Head of caudate nucleus (tissue), 42 donors: ENCODE measurements at regions not wholly inside any gene's neighbourhood (a gene's known extent, or its start where the extent isn't known, plus 50 kb on each side); places are given as distances from the start of the nearest gene placed in this dataset.
"Not testable (repeated sequence)": the region's sequence is repeated elsewhere in the genome, so short reads cannot be mapped to it uniquely, and the experiment has no call there.

Experiments
- DNase-seq, 42 donors: peaks; one replicate each; pipeline versions ENCODE4 v3.0.0 to v3.0.0-alpha.2; 2020 to 2021; ENCODE audit warnings: mixed read lengths in 7 of 42
- intact Hi-C: fragments of 100-400 bp; cut with DNase I; formaldehyde crosslinking; loops from one replicate; pipeline ENCODE4 v1.15.0; 2022

DNA sequence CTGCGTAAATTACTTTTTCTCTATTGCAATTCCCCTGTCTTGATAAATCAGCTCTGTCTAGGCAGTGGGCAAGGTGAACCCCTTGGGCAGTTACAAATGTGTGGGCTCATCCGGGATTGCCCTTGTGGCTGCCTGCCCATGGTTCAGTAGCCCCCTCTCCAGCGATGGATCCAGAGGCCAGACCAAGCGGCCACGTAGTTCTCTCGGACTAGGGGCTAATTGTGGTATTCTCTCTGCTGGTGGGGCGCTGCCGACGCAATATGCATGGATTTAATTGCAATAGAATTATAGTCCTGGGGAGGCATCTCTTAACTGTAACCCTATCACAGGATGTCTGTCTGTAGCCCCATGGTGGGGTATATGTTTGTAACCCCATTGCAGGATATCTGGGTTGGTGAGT, 64.3 kb upstream of the UNC93A start:
- intact Hi-C loops = no loop called here
- DNase-seq = no peak

DNA sequence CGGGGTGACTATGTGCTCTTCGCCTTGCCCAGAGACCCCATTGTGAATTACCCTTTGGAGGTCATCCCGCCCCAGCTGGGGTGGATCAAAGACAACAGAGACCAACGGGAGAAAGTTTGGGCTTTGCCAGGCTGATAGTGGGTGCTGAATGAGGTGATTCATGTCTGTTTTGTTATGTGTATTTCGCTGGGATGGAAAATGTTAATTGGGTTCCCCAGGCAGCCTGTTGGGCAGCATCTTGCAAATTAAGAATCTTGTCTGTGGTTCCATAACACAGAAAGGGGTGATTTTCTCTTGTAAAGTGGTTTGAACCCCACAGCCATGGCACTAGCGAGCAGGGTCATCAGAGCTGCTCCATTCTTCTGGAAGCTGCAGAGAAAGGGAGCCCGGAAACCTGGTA, 63.1 kb upstream of the UNC93A start:
- intact Hi-C loops = no loop called here
- DNase-seq = no peak

DNA sequence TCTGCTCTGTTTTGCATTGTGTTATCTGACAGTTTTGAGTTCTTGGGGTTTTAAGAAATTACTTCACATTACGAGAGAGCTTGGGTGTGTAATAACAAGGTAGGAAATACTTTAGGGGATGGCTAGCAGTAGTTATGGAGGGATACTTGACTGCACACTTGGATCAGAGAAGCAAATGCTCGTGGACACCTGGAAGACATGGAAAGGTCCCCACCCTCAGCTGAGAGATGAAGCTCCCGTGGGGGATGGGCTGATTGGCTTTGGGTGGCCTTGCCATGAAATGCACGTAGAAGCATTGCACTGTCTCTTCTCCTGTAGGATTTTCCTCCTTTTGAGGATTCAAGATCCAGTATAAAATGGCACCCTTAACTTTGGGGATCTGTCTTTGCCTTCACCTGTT, 61.5 kb upstream of the UNC93A start:
- peak in 1 of 42 donors; percentile 20 for DNase-seq
- intact Hi-C loops = no loop called here

DNA sequence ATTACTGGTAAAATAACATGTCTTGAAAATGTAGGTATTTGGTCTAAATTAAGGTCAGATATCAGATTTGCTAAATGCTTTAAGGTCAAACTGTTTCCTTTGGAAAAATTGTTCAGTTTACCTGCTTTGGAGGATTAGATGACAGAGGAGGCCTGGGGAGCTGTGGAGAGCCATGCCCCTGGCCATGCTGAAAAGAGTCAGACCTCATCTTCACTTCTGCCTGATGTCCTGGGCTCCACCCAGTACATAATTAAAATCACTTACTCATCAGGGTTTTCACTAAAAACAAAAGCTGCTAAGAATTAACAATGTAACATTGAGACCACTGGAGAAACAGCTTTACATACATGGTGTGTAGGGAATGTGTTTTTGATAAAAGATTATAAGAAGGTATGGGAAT, 60.8 kb upstream of the UNC93A start:
- intact Hi-C loops = no loop called here
- peak in 2 of 42 donors; percentile 18 to 22 for DNase-seq

DNA sequence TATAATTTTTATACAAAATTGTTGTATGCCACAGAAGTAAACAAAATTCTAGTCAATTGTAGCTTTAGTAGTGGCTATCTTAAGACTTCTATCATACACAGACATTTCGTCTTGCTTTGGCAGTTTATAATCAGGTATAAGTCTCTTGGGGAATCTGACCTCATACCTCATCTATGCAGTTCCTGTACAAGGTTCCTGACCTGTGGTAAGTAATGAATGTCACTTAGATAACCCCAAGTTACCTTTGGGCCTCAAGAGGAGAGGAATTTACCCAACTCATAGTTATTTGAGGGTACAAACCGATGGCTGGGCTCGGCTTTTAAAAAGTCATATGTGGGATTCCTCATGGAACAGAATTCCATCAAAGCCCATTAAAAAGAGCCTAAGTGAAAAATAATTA, 58.8 kb upstream of the UNC93A start:
- intact Hi-C loops = no loop called here
- no peak for DNase-seq

DNA sequence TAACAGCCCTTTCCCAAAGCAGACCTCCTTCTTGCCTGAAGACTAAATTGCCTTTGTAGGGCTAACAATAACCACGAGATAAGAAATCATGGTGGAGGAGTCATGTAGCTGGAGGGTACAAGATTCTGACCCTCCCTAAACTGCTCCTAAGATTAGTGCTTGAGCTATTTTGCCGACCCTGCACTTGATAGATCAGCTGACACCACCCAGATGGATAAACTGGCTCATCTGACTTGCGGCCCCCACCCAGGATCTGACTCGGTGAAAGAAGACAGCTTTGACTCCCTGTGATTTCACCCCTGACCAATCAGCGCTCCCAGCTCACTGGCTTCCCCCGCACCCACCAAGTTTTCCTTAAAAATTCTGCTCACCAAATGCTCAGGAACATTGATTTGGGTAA, 57.6 kb upstream of the UNC93A start:
- peak in 1 of 42 donors; percentile 32 for DNase-seq
- intact Hi-C loops = no loop called here

DNA sequence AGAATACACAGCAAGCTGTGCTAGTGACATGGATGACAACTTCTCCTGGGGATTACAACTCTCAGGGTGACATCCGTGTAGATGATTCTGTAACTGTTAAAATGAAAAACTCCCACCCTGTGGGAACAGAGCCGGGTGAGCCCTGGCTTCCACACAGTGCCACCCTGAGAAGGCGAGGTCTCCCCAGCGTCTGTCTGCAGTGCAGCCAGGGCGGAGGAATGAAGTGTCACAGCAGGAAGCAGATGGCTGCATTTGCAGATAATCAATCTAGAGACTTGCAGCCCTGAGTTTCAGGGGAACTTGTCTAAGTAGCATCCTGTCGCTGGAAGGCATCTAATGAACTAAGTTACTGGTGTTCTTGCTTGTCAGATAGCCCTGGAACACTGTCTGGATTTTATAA, 56.5 kb upstream of the UNC93A start:
- intact Hi-C loops, DNase-seq: not testable (repeated sequence)

DNA sequence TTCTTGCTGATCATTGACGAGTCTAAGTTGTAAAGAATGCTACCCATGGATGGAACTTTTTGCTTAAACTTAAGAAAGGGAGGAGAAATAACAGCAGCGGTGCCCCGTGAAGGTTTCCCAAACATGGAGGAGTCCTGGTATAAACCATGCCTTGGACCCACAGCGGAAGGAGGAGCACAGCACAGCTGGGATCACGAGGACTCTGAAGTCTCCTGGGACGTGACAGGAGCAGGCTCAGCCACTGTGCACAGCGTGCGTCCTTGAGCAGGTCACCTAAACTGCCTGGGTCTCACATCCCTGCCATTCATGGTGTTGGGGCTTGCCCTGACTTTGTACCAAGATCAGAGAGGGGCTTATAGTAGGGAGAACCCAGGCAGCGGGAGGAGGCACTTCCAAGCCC, 56.1 kb upstream of the UNC93A start:
- intact Hi-C loops = no loop called here
- peak in 1 of 42 donors; percentile 20 for DNase-seq

DNA sequence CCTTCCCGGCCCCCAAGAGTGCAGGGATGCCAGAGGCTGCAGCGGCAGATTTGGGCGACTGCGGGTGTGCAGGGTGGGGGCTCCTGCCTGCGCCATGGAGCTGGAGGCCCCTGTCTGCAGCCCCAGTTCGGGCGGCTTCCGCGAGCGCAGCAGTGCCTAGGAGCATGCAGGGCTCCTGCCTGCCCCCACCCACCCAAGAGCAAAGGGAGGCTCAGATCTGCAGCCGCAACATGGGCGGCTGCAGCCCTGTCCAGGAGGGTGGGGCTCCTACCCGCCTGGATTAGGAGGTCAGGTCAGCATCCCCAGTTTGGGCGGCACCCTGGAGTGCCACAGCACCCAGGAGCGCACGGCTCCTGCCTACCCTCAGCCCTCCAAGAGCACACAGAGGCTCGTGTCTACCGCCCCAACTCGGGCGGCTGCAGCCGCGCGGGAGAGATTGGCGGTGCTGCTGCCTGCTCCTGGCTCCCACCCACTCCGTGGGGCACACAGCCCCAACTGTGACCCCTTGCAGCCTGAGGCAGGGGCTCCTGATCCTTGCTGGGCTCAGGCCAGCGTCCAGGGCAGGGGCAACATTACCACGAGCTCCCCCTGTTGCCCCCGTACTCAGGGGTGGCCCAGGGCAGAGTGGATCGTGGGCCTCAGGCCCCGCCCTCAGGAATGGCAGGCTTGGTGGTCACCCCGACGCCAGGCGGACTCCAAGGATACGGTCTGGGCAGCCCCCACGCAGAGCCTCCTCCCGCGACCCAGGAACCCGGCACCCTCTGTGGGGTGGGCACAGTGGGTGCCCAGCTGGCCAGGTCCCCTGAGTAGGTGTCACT, 55.5 kb upstream of the UNC93A start:
- DNase-seq = peak in 1 of 42 donors; percentile 28
- intact Hi-C loops = no loop called here

DNA sequence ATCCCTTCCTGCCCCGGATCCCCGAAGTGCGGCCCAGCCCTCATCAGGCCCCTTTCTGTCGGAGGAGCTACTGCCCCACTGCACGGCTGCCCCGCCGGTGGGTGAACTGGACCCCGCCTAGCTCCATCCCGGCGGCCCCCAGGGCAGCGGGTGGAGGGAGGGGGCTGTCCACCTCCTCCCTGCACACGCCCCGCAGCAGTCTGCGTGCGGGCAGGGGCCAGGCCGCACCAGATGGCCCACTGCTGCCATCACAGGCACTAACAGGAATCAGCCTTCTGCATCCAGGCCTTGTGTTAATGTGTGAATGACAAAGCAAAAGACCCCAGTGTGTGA, 54.9 kb upstream of the UNC93A start:
- intact Hi-C loops = no loop called here
- no peak for DNase-seq

DNA sequence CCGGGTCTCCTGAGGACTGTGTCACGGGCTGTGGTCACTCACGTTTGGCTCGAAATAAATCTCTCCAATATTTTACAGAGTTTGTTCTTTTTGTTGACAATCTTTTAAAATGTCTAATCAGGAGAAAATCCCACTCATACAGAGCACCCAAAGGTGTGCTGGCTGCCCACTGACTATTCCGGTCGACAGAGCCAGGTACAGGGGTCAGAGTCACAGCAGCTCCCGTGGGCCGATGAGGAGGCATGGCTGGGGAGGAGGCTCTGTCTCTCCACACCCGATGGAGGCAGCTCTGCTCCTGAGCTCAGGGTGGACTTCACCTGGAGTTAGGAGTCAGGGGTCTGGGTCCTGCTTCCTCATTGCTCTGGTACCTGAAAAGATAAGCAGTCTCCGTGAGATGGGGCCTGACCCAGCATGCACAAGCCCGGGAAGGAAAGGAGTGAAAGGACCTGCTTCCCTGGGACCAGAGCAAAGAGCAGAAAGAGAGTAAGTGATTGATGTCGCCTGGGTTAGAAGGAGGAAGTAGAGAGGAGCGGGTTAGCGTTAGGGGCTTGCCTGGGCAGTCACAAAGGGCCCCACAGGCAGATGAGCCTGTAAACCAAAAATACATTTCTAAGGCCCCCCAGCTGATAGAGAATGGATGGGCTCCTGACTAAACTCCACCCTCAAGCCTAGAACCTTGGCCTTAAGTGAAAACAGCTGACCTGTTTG, 53.5 kb upstream of the UNC93A start:
- no peak for DNase-seq
- intact Hi-C loops = no loop called here

DNA sequence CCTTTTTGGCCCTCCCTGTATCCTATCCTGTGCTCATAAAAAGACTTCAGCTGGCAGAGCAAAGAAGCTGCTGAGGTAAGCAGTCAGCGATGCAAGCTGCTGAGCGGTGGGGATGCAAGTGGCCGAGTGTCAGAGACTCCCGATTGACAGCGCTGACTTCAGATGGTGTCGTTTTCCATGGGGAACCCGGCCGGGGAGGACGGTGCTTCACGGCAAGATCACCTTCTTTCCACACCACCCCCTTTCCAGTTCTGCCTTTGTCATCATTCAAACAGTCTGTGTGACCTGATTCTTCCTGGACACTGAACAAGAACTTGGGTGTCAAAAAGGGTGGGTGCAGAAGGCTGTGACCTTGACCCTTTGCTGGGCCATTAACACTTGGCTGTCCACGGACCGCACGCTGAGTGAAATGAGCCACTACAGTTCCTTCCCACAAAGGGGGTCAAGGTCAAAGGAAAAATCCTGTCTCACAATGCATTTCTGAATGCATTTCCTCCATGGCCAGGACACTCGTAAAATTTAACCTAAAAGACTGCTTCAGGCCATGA, 52.9 kb upstream of the UNC93A start:
- intact Hi-C loops = no loop called here
- no peak for DNase-seq

DNA sequence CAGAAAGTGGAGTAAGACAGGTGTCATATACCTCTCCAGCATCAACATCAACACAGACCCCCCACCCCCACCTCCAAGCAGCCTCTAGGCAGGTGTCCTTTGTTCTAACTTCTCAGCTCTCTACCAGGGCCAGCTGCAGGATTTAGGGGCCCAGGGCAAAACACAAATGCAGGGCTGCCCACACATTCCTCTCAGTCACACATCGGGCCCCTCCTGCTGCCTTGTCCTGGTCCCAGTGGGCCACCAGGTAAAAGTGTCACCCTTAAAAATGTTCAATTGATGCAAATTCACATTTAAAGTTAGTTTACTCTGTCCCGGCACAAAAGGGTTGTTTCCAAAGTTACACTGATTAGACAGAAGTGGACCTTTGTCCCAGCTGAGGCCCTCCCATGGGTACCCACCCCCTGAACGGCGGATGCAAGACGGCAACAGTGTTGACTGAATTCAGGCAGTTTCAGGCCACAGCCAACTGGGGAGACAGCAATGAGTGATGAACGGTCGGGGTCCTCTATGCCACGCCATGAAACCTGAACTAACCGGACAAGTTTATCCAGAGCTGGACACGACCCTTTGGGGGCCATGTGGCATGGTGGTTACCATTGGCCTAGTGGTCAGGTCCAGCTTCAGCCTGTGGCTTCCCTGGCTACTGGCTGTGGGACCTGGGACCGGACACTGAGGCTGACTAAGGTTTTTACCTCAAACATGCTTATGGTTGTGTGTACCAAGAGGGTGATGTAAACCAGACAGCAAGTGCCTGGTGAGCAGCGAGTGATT, 52.2 kb upstream of the UNC93A start:
- no peak for DNase-seq
- intact Hi-C loops = no loop called here

DNA sequence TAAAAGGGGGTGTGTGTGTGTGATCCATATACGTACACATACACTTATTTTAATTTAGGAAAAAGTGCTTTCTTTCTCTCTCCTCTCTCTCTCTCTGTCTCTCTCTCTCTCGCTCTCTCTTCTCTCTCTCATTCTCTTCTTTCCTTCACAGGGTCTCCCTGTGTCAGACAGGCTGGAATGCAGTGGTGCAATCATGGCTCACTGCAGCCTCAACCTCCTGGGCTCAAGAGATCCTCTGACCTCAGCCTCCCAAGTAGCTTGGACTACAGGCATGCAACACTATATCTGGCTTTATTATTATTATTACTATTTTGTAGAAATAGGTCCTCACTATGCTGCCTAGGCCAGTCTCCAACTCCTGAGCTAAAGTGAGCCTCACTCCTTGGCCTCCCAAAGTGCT, 51.6 kb upstream of the UNC93A start:
- DNase-seq, intact Hi-C loops: not testable (repeated sequence)

DNA sequence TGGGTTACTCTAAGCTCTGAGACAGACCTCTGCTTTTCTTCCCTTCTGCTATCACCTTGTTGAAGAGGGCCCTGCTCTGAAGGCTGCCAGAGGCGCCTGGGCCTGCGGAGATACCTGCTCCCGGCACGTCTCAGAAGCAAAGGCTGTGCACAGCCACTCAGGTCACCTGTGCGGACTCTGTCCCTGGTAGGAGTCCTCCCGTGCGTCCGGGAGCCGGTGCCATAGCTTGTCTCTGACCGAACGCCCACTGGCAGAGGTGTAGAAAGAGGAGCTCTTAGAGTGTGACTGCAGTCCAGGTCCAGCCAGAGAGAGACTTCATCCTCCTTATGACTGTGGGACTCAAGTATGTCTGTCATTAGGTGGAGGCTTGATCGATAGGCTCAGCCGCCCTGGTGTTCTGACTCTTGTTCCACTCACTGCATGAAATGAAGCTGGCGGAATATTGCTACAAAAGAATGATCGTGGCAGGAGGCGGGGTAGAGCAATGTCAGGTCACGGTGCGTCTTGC, 51.0 kb upstream of the UNC93A start:
- intact Hi-C loops = no loop called here
- peak in 1 of 42 donors; percentile 21 for DNase-seq
